Skin of body (tissue), 1 donor: ENCODE measurements at regions not wholly inside any gene's neighbourhood (a gene's known extent, or its start where the extent isn't known, plus 50 kb on each side); places are given as distances from the start of the nearest gene placed in this dataset.

ENCODE experiments used
- DNase-seq: peaks from one replicate; lab custom pipeline; 2025; lab: John Stamatoyannopoulos, UW

GRCh38 chr1:213374369-213374768 lies 323.3 kb downstream of the RPS6KC1 start:
- DNase-seq = peak; percentile 21

DNA sequence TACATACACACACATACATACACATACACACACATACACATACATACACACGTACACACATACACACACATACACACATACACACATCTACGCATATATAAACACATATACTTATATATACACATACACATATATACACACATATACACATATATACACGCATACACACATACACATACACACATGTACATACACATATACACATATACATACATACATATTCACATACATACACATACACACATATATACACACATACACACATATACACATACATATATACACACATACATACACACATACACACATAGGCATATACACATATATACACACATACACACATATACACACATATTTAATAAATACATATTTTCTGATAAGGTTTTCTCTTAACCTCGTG lies 324.0 kb downstream of the RPS6KC1 start:
- no peak for DNase-seq

GRCh38 chr1:213376862-213377372 lies 325.9 kb downstream of the RPS6KC1 start:
- no peak for DNase-seq

GRCh38 chr1:213380865-213381264 lies 329.8 kb downstream of the RPS6KC1 start:
- no peak for DNase-seq

GRCh38 chr1:213381572-213382084 lies 330.6 kb downstream of the RPS6KC1 start:
- DNase-seq = no peak

- DNase-seq = no peak
Measured at GRCh38 chr1:213383465-213383864, 332.4 kb downstream of the RPS6KC1 start.

- no peak for DNase-seq
Measured at GRCh38 chr1:213385201-213385600, 334.2 kb downstream of the RPS6KC1 start.

DNA sequence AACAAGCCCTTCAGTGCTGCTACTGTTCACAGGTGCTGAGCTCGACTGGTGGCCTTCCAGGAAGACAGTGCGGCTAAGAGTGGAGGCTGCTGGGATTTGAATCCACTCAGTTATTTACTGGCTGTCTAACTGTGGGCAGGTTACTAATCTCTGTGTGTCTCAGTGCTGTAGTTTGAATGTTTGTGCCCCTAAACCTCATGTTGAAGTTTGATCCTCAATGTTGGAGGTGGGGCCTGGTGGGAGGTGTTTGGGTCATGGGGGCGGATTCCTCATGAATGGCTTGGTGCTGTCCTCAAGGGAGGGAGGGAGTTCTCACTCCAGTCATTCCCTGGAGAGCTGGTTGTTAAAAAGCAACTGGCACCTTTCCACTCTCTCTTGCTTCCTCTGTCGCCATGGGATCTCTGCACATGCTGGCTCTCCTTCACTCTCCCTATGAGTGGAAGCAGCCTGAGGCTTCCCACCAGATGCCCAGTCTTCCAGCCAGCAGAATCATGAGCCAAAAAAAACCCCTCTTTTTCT lies 334.8 kb downstream of the RPS6KC1 start:
- DNase-seq = no peak

DNA sequence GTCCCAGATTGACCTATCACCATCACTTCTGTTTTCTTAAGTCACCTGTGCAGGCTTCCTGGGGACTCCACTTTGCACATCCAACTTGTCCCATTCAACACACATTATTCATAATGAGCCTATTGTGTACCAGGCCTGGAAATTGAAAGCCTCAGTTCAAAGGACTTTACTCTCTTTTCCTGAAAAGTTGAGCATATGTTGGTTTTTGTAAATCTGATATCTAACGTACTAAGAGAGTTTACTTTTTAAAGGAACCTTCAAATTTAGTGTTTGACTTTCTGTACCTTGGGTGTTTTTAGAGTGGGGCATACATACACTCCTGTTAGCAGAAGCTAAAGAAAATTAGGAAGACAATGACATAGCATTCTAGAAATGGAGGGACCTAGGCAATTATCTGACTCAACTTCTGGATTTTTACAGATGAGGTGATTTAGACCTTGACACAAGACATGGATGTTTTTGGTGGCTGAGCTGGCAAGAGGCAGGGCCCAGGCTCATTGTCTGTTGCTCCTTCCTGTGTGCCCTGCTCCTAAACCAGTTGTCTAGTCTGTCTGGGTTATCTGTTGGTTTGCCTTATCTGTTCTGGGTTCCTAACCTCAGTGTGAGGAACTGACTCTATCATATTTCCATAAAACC lies 336.5 kb downstream of the RPS6KC1 start:
- DNase-seq = no peak

GRCh38 chr1:213388199-213388598 lies 337.2 kb downstream of the RPS6KC1 start:
- DNase-seq = no peak

GRCh38 chr1:213389061-213389581 lies 338.1 kb downstream of the RPS6KC1 start:
- DNase-seq = no peak

DNA sequence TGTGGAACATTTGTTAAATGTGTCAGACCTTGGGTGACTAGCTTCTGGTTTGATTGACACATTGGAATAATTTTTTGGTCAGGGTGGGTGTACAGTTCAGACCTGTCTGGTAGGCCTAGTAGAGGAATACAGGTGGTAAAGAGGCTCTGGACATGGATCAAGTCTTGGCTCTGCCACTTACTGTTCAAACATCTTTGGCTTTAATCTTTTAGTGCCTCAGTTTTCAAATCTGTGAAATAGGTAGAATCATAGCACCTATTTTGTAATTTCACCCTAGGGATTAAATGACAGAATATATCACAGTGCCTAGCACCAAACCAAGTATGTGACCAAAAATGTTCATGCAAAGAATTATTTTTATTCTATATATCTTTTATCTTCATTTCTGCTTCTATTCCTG lies 340.4 kb downstream of the RPS6KC1 start:
- no peak for DNase-seq

GRCh38 chr1:213393860-213394259 lies 342.8 kb downstream of the RPS6KC1 start:
- DNase-seq = no peak

DNA sequence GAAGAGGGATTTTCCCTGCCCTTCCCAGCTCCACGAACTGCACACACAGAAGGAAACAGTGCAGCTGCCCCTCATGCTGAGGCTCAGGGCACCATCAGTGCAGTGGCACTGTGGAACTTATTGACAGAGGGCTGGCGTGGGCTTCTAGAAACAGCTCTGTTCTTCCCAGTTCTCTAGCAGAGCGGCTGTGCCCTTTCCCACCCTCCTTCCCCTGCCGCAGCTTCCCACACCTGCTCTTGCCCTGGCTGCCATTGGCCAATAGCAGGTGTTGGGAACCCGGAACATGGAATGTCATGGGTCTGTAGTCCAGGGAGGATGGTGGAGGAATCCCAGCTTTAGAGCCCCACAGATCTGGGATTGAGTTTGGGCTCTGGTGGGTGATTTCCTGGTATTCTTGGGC lies 343.8 kb downstream of the RPS6KC1 start:
- no peak for DNase-seq

DNA sequence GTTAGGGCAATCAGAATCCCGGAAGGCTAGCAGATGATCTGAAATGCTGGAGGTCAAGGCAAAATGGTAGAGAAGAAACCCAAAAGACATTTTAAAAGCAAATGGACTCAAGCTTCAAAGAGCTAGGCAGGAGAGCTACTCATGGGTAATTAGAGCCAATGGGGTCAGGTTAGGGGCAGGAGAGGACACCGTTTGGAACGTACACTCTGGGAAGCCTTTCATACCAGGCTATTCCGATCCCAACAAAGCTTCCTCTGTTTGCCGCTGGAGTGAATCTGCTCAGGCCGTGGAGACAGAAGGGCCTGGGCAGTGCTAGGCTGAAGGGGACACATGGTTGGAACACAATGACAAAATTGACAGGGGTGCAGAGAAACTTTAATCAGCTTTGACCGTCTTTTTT lies 346.6 kb downstream of the RPS6KC1 start:
- DNase-seq = no peak

- DNase-seq = no peak
Measured at GRCh38 chr1:213399695-213400094, 348.7 kb downstream of the RPS6KC1 start.

- no peak for DNase-seq
Measured at GRCh38 chr1:213409208-213409631, 358.2 kb downstream of the RPS6KC1 start.

GRCh38 chr1:213409971-213410370 lies 358.9 kb downstream of the RPS6KC1 start:
- no peak for DNase-seq

GRCh38 chr1:213414346-213414745 lies 363.3 kb downstream of the RPS6KC1 start:
- DNase-seq = no peak

GRCh38 chr1:213414911-213415310 lies 363.9 kb downstream of the RPS6KC1 start:
- no peak for DNase-seq

DNA sequence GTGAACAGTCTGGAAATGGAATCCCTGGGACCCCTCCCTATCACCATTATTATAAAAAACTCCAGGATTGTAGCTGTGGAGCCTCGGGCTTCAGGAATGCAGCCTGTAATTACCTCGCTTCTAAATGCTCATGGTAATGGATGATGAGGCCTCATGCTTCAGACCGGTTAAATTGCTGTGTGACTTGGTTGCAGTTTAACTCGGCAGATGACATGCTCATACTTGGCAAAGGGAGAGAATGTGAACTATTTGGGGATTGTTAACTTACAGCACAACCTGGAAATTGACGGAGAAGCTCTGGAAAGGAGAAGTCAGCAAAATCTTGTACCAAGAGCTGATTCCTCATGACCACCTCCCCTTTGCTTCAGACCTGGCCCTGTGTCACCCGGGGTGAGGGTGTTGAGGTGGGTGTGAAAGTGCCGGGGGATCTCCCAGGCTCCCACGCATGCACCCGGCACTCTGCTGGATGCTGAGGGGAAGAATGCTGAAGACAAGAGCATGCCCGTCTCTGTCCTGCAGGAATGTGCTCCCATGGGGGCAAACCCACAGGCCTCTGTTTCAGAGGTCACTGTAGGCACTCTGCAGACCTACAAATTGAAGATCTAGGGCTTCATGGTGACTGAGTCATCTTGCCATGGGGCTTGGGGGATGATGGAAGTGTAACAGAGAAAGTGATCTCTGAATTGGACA lies 364.8 kb downstream of the RPS6KC1 start:
- DNase-seq = no peak

GRCh38 chr1:213416461-213417224 lies 365.6 kb downstream of the RPS6KC1 start:
- DNase-seq = no peak
